ENCODE measurements at regions not wholly inside any gene's neighbourhood (a gene's known extent, or its start where the extent isn't known, plus 50 kb on each side); places are given as distances from the start of the nearest gene placed in this dataset.

DNA sequence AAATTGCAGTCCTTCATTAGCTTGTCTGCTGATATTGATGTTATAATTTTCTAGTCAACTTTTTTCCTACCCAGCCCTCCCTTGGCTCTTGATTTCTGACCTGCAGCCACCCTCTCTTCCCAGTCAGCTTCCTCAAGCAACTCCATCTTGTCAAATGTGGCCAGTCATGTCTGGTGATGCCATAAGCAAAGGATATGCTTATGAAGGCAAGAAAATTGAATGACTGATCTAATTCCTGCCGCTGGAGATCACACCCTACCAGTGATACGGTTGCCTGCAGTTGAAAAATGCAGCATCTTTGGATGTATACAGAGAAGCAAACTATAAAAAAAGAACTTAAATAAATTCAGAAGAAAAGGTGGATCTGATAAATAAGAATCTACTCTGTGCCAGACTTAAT, 297.1 kb upstream of the DAB1 start:
- Histone ChIP-seq H3K27me3 (no peaks in the 10 kb centered on the region), H3K9me3 (no peaks in the 10 kb centered on the region), H3K36me3 (no peaks in the 10 kb centered on the region), H3K4me1 (no peaks in the 10 kb centered on the region), H3K4me3 (ENCODE audit: low read depth, low read length) (no peak overlapping the region)
- no peak for DNase-seq
- TF ChIP-seq, protein P1, sequence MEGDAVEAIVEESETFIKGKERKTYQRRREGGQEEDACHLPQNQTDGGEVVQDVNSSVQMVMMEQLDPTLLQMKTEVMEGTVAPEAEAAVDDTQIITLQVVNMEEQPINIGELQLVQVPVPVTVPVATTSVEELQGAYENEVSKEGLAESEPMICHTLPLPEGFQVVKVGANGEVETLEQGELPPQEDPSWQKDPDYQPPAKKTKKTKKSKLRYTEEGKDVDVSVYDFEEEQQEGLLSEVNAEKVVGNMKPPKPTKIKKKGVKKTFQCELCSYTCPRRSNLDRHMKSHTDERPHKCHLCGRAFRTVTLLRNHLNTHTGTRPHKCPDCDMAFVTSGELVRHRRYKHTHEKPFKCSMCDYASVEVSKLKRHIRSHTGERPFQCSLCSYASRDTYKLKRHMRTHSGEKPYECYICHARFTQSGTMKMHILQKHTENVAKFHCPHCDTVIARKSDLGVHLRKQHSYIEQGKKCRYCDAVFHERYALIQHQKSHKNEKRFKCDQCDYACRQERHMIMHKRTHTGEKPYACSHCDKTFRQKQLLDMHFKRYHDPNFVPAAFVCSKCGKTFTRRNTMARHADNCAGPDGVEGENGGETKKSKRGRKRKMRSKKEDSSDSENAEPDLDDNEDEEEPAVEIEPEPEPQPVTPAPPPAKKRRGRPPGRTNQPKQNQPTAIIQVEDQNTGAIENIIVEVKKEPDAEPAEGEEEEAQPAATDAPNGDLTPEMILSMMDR (IDR thresholded peaks at IDR 0.05; ENCODE audit: low read depth, low read length): no peak

DNA sequence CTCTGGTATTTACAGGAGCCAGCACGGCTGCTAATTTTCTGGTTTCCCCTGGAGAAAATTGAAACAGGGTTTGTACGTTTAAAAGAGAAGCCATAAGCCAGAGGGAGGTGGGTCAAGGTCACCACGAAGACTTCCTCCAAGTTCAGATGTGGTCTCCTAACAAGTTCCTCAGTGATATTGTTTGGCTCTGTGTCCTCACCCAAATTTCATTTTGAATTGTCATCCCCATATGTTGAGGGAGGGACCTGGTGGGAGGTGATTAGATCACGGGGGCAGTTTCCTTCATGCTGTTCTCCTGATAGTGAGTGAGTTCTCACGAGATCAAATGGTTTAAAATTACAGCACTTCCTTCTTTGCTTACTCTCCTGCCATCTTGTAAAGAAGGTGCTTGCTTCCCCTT, 295.4 kb upstream of the DAB1 start:
- DNase-seq: no peak
- TF ChIP-seq, protein P1 (IDR thresholded peaks at IDR 0.05; ENCODE audit: low read depth, low read length): no peak
- no peaks in the 10 kb centered on the region for H3K27me3 ChIP-seq
- no peak overlapping the region for H3K4me3 ChIP-seq (ENCODE audit: low read depth, low read length)
- no peaks in the 10 kb centered on the region for H3K9me3 ChIP-seq
- no peaks in the 10 kb centered on the region for H3K4me1 ChIP-seq
- no peaks in the 10 kb centered on the region for H3K36me3 ChIP-seq

DNA sequence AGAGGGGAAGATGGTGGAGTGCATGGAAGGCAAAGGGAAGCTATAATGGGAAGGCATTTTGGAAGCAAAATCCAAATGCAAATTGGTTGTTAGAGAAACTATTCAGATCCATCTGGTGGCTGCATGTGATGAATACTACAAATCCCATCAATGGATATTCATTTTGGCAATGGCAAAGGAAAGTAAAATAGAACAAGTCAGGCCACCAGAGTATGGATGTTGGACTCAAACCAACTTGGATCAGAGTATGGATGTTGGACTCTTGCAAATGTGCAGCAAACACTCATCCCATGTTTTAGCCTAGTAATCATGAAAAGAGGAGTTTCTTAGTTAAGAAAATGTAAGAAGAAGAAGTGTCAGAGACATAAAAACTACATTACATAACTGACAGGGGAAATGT, 289.6 kb upstream of the DAB1 start:
- no peak for DNase-seq
- Histone ChIP-seq H3K4me1 (no peaks in the 10 kb centered on the region), H3K36me3 (no peaks in the 10 kb centered on the region), H3K4me3 (ENCODE audit: low read depth, low read length) (no peak overlapping the region), H3K9me3 (no peaks in the 10 kb centered on the region), H3K27me3 (no peaks in the 10 kb centered on the region)
- TF ChIP-seq, protein P1 (IDR thresholded peaks at IDR 0.05; ENCODE audit: low read depth, low read length): no peak

DNA sequence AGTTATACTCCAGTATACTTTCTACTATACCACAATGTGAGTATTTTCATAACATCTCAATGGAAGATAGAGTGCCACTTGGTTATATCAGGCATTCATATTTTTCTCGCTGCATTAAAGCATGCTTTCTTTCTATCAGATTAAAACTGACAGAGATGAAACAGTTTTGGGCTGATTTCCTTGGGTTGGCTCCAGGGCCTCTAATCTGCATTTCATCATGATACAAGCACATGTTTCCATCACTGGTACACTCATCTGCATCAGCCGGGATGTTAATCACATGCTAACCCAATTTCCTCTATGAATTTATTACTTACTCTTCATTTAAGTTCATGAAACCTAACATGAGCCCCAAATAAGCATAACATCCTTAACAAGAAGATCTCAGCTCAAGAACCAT, 289.0 kb upstream of the DAB1 start:
- TF ChIP-seq, protein P1 (IDR thresholded peaks at IDR 0.05; ENCODE audit: low read depth, low read length): no peak
- Histone ChIP-seq H3K9me3 (no peaks in the 10 kb centered on the region), H3K27me3 (no peaks in the 10 kb centered on the region), H3K4me3 (ENCODE audit: low read depth, low read length) (no peak overlapping the region), H3K4me1 (no peaks in the 10 kb centered on the region), H3K36me3 (no peaks in the 10 kb centered on the region)
- no peak for DNase-seq

DNA sequence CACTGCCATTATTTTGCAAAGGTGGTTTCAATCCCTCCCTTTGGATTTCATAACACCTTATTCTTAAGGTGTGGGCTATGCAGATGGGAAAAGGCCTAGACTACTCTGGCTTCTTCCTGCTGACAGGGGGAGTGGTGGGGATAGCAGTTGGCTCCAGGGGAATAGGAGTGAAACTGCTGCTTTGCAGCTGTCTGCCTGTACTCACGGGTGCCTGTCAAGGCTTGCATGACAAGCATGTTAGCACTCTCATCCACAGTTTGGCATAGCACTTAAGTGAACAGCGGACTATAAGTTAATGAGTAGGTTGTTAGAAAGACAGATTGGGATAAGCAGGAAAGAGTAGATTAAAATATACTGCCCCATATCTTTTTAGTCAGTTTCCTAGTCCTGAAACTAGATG, 287.5 kb upstream of the DAB1 start:
- H3K4me3 ChIP-seq (ENCODE audit: low read depth, low read length): no peak overlapping the region
- H3K36me3 ChIP-seq: no peaks in the 10 kb centered on the region
- no peaks in the 10 kb centered on the region for H3K9me3 ChIP-seq
- no peaks in the 10 kb centered on the region for H3K4me1 ChIP-seq
- no peaks in the 10 kb centered on the region for H3K27me3 ChIP-seq
- DNase-seq: no peak
- TF ChIP-seq, protein P1 (IDR thresholded peaks at IDR 0.05; ENCODE audit: low read depth, low read length): no peak

DNA sequence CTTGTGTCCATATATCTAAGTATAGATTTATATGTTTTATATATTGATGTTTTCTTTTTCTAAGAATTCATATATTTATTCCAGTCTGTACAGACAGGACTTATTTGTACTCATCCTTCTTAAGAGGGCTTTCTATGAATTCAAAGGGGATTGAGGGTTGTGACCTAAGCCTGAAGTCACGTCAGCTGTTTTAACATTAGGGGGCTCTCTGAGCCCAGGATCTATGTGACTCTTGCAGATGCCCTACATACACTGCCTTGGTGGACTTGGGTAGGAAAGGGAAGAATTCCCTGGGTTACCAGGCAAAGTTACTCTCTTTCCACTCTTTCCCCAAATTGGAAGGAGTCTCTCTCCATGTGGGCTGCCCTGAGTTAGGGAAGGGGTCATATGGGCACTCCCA, 283.8 kb upstream of the DAB1 start:
- Histone ChIP-seq H3K27me3 (no peaks in the 10 kb centered on the region), H3K4me3 (ENCODE audit: low read depth, low read length) (no peak overlapping the region), H3K9me3 (no peaks in the 10 kb centered on the region), H3K4me1 (no peaks in the 10 kb centered on the region), H3K36me3 (no peaks in the 10 kb centered on the region)
- DNase-seq: no peak
- TF ChIP-seq, protein P1 (IDR thresholded peaks at IDR 0.05; ENCODE audit: low read depth, low read length): no peak
